Endothelial cell (in vitro differentiated cells): ENCODE measurements at regions not wholly inside any gene's neighbourhood (a gene's known extent, or its start where the extent isn't known, plus 50 kb on each side); places are given as distances from the start of the nearest gene placed in this dataset.
"Not testable (repeated sequence)": the region's sequence is repeated elsewhere in the genome, so short reads cannot be mapped to it uniquely, and the experiment has no call there.

ENCODE experiments used
- DNase-seq: peaks from one replicate; pipeline ENCODE4 v3.0.0; 2021; ENCODE audit warnings: low spot score
- H3K27ac Mint-ChIP-seq: one replicate; pipeline ENCODE4 v1.8.0; 2021; ENCODE audit warnings: mixed read lengths, inconsistent platforms; ENCODE audit not compliant: unreplicated experiment
- H3K27me3 Mint-ChIP-seq: one replicate; pipeline ENCODE4 v1.8.0; 2021; ENCODE audit warnings: mild to moderate bottlenecking, moderate library complexity, mixed read lengths, inconsistent platforms; ENCODE audit not compliant: unreplicated experiment
- H3K36me3 Mint-ChIP-seq: one replicate; pipeline ENCODE4 v1.8.0; 2021; ENCODE audit warnings: mild to moderate bottlenecking, low read depth, mixed read lengths, inconsistent platforms; ENCODE audit not compliant: unreplicated experiment
- H3K4me1 Mint-ChIP-seq: one replicate; pipeline ENCODE4 v1.8.0; 2021; ENCODE audit warnings: mild to moderate bottlenecking, mixed read lengths, inconsistent platforms; ENCODE audit not compliant: unreplicated experiment
- H3K4me3 Mint-ChIP-seq: one replicate; pipeline ENCODE4 v1.8.0; 2021; ENCODE audit warnings: mild to moderate bottlenecking, mixed read lengths, inconsistent platforms; ENCODE audit not compliant: unreplicated experiment
- H3K9me3 Mint-ChIP-seq: one replicate; pipeline ENCODE4 v1.8.0; 2021; ENCODE audit warnings: mixed read lengths, inconsistent platforms; ENCODE audit not compliant: unreplicated experiment
- TF ChIP-seq, protein P1 (sequence below): fragments of 200-600 bp; sonication (generic); IDR thresholded peaks from one replicate; pipeline ENCODE4 v1.5.0; 2021; ENCODE audit warnings: antibody characterized with exemption; ENCODE audit not compliant: unreplicated experiment

DNA sequence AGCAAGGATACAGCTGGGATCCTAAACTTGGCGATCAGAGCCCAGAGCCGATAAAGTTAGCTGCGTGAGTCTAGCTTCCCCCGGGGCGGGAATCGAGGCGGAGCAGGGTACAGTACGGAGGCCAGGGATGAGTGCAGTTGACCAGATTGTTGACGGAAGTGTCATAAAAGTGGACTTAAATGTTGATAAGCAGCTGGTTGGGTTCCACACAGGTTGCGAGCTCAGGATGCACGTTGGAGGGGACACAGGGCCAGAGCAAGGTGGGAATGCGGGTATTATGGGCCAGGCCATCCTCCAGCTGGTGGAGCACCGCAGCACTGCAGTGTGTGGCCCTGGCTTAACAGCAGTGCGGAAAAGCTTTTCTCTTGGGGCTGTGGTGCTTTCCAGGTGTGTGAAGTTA, 76.0 kb upstream of the PZP start:
- not testable (repeated sequence) for H3K27ac Mint-ChIP-seq, H3K9me3 Mint-ChIP-seq, H3K27me3 Mint-ChIP-seq, DNase-seq, H3K4me3 Mint-ChIP-seq, H3K36me3 Mint-ChIP-seq, H3K4me1 Mint-ChIP-seq

DNA sequence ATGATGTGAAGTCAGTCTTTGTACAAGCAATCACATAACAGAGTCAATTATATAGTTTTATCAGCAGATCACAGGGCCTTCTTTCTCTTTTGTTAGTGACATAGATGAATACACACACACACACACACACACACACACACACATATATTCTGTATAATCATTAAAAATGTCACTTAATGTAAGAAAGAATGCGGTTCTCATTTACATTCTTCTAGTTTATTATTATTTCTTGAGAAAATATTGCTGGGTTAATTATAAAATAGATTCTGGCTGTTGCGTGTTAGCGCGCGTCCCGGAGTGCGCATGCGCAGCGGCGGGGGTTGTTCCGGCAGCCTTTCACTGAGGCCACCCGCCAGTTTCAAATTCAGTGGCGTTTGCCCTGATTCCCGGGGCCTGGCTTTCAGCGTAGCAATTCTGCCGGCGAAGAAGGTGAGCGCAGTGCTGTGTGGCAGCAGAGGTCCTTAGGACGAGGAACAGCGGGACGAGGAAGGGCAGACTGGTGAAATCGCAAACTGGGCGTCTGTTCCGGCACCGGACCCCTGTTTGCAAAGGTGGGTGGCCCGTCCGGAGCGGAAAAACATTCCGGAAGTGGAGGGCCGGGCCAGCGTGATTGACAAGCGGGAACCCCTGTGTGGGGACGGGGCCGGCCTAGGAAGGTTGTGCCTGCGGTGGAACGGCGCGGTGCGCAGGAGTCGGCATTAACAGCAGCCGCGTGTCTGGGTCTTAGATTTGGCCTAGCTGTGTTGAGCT, 75.3 kb upstream of the PZP start:
- H3K36me3 Mint-ChIP-seq, H3K27ac Mint-ChIP-seq, H3K27me3 Mint-ChIP-seq, H3K4me1 Mint-ChIP-seq, H3K9me3 Mint-ChIP-seq: not testable (repeated sequence)
- peak; percentile 66 for DNase-seq
- H3K4me3 Mint-ChIP-seq: peak overlapping the region; percentile 83

DNA sequence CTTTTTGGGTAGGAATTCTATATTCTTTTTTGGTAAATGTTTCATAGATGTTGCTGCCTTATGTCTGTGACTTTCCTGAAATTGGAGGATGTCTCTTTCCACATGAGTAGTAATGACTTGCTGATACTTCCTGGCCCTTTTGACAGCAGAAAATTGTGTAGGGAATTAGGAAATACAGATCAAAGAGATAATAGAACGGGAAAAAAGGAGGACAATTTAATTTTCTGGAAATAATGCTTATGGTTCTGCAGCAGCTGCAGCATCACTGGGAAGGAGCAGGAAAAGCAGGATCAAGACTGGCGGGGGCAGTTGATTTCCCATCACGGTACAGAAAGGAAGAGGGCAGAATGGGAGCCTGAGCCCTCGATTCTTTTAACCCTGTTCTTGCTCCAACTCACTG, 68.8 kb upstream of the PZP start:
- peaks cover 2% of the 10 kb centered on the region for H3K4me1 Mint-ChIP-seq
- no peaks in the 10 kb centered on the region for H3K36me3 Mint-ChIP-seq
- no peak overlapping the region for H3K4me3 Mint-ChIP-seq
- TF ChIP-seq, protein P1, sequence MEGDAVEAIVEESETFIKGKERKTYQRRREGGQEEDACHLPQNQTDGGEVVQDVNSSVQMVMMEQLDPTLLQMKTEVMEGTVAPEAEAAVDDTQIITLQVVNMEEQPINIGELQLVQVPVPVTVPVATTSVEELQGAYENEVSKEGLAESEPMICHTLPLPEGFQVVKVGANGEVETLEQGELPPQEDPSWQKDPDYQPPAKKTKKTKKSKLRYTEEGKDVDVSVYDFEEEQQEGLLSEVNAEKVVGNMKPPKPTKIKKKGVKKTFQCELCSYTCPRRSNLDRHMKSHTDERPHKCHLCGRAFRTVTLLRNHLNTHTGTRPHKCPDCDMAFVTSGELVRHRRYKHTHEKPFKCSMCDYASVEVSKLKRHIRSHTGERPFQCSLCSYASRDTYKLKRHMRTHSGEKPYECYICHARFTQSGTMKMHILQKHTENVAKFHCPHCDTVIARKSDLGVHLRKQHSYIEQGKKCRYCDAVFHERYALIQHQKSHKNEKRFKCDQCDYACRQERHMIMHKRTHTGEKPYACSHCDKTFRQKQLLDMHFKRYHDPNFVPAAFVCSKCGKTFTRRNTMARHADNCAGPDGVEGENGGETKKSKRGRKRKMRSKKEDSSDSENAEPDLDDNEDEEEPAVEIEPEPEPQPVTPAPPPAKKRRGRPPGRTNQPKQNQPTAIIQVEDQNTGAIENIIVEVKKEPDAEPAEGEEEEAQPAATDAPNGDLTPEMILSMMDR: no peak
- DNase-seq: no peak
- H3K27ac Mint-ChIP-seq: no peak overlapping the region
- H3K27me3 Mint-ChIP-seq: no peaks in the 10 kb centered on the region
- no peaks in the 10 kb centered on the region for H3K9me3 Mint-ChIP-seq

DNA sequence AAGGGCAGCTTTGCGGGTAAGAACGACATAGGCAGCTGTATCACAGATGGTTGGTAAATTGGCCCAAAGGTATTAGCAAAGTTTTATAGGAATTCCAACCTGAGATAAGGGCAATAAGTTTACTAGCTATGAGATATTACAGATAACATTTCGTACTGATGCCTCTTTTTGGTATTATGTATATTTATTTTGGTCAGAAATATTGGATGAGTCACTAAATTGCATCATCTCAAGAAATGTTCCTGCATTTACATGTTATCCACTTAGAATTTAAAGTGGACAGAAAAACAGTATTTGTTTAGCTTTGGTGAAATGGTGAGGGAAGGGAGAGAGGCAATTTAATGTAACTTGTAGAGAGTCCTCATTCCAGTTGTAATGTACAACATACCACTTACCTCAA, 65.1 kb upstream of the PZP start:
- no peak overlapping the region for H3K4me3 Mint-ChIP-seq

DNA sequence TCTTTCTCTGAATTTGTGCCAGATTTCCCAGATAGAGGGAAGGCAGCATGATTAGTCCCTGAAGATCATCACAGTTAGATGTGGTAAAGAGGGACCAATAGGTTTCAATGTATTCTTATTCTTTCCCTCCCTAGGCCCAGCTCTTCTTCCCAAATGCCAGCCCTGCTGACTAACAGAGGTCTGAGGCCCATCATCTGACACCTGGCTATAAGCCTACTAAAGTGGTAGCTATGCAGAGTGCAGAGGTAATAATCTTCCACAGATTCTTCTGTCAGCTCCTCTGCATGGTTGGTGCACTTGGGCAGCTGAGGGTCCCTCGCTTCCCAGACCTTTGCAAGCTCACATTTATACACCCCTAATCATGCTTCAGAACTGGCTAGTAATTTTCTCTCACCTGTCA, 63.7 kb upstream of the PZP start:
- Mint-ChIP-seq H3K4me3 (no peak overlapping the region), H3K27me3 (no peaks in the 10 kb centered on the region), H3K4me1 (peaks cover under 1% of the 10 kb centered on the region), H3K27ac (no peak overlapping the region), H3K36me3 (no peaks in the 10 kb centered on the region), H3K9me3 (no peaks in the 10 kb centered on the region)
- TF ChIP-seq, protein P1: no peak
- DNase-seq: no peak

More for the DNA sequence above, 65.1 kb upstream of the PZP start:
- Mint-ChIP-seq H3K27ac (no peak overlapping the region), H3K27me3 (no peaks in the 10 kb centered on the region), H3K4me1 (peaks cover 2% of the 10 kb centered on the region), H3K36me3 (no peaks in the 10 kb centered on the region), H3K9me3 (no peaks in the 10 kb centered on the region)
- DNase-seq: no peak
- TF ChIP-seq, protein P1: no peak

DNA sequence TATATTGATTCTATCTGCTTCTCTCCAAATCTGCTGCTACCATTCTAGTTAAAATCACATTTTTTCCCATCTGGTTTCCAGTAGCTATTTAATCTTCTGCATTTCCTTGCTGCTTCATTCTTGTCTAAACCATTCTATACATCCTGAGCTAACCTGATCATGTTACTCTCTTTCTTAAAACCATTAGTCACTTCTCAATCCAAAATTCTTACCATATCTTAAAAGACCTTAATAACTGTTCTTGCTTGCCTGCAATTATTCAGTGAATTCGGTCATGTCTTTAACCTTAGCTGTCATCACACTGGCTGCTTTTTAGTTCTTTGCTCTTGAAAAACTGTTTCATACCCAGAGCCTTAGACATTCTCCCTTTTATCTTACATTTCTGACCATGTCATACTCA, 56.4 kb upstream of the PZP start:
- no peak for DNase-seq
- H3K4me1 Mint-ChIP-seq: no peaks in the 10 kb centered on the region
- no peaks in the 10 kb centered on the region for H3K9me3 Mint-ChIP-seq
- no peak overlapping the region for H3K4me3 Mint-ChIP-seq
- H3K27ac Mint-ChIP-seq: no peak overlapping the region
- TF ChIP-seq, protein P1: no peak
- no peaks in the 10 kb centered on the region for H3K27me3 Mint-ChIP-seq
- no peaks in the 10 kb centered on the region for H3K36me3 Mint-ChIP-seq
